HK-2 (cell line): ENCODE measurements at regions not wholly inside any gene's neighbourhood (a gene's known extent, or its start where the extent isn't known, plus 50 kb on each side); places are given as distances from the start of the nearest gene placed in this dataset.
"Not testable (repeated sequence)": the region's sequence is repeated elsewhere in the genome, so short reads cannot be mapped to it uniquely, and the experiment has no call there.

Experiments used
- DNase-seq: peaks from one replicate; pipeline ENCODE4 v3.0.0-alpha.2; 2018; ENCODE audit not compliant: unreplicated experiment

DNA sequence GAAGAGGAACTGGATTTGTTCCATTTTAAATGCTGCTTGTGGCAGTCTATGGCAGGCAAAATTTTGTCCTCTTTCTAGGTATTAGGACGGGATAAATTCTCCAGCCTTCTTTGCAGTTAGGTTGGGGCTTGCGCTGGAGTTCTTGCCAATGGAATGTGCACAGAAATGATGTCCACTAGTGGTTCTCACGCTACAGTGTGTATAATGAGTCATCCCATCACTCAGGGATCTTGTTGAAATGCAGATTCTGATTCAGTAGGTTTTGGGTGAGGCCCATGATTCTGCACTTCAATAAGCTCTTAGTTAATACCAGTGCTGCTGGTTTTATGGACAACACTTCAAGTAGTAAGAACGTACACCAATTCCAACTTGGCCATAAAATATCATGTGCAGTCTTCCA lies 317.6 kb upstream of the KLF4 start:
- no peak for DNase-seq

DNA sequence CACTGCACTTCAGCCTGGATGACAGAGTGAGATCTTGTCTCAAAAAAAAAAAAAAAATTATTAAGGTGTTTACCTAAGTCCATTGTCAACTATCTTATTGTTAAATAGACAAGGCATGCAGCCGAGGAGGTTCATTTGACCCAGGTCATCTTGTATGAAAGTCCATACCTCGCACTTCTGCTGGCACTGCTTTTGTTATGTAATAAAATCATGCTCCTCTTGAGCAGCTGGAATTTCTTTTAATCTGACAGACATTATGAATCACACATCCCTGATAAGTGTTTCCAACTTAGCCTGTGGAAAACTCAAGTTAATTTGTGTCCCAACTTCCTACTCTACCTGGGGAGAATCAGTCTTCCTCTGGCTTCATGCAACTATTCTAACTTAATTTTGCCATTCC lies 315.6 kb upstream of the KLF4 start:
- no peak for DNase-seq

DNA sequence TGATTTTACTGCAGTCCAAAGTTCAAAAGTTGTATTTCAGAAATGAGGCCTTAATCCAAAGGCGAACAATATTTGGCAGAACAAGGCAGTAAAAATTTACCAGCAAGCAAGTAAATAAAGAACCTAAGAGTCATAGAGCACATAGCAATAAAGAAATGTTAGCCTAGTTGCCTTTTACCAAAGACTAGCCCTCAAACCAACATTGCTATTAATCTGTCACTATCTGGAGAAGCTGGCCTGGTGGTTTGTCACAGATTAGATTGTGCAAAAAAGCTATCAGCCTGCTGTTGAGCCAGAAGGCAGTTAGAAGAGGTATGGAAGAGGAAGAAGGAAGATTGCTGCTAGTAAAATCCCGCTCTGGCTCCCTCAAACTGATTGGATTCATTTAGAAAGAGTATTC lies 304.7 kb upstream of the KLF4 start:
- no peak for DNase-seq

- DNase-seq: no peak
Observed at GRCh38 chr9:107793541-107793940, 304.0 kb upstream of the KLF4 start.

GRCh38 chr9:107792596-107792995 lies 303.0 kb upstream of the KLF4 start:
- no peak for DNase-seq

DNA sequence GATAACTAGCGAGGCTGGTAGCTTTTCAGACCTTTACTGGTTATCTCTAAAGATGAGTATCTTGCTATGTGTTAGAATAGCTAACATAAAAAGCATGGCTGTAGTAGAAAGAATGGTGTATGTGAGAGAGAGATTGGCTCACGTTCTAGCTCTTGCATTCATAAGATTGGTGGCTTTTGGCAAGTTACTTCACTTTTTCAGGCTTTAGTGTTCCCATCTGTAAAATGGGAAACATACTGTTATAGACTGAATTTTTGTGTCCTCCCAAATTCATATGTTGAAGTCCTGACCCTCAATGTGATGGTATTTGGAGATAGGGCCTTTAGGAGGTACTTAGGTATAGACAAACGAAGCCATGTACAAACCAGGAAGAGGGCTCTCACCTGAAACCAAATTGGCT lies 302.4 kb upstream of the KLF4 start:
- no peak for DNase-seq

- DNase-seq: no peak
Observed at GRCh38 chr9:107789001-107789700, 299.6 kb upstream of the KLF4 start.

DNA sequence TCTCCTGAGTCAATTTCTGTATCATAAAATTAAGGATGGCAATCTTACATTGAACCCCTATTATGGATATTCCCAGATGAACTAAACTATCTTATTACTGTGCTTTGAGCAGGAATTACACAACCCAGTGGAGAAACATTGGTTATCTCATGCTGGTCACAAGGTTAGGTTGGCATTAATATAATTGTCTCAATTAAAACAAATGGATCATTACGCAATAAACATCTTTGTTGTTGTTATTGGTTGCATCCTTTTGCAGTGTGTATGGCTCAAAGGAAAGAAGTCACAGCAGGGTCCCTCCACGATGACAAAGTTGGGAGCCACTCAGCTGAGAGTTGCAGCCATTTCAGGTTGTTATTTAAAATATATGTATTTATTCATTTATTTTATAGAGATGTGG lies 297.0 kb upstream of the KLF4 start:
- DNase-seq: no peak

- DNase-seq: no peak
Observed at GRCh38 chr9:107784235-107784958, 294.8 kb upstream of the KLF4 start.

DNA sequence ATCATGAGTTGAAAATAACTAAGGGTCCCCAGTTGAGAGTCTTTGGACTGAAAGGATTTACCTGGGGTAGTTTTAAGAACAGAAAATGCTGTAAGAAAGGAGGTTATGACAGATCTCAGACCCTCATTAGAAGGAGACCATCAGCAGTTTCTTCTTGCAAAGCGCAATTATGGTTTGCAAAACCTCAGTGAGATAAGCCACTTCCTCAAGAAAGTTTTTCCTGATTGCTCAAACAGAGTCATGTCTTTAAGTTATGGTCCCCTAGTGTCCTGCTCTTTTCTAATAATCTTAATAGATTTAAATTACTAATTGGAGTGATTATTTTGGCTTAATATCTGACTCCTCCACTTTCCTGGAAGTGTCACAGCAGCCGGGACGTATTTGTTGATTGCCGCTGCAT lies 293.2 kb upstream of the KLF4 start:
- no peak for DNase-seq

DNA sequence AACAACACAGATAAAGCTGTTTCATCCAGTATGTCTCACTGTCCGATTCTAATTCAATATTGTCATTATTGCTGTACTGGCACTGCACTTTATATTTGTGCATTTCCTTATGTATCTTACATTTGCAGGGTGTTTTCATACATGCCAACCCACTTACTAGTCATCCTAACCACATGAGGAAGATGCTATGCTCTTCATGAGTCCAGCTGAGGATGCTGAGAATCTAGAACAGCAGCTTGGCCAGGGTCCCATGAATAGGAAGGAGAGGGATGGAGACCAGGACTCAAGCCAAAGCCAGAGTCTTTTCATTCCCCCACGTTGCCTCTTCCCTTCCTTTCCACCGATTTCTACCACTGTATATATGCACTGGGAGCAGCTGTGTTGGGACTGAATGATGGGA lies 292.8 kb upstream of the KLF4 start:
- no peak for DNase-seq

GRCh38 chr9:107780960-107781359 lies 291.4 kb upstream of the KLF4 start:
- no peak for DNase-seq

DNA sequence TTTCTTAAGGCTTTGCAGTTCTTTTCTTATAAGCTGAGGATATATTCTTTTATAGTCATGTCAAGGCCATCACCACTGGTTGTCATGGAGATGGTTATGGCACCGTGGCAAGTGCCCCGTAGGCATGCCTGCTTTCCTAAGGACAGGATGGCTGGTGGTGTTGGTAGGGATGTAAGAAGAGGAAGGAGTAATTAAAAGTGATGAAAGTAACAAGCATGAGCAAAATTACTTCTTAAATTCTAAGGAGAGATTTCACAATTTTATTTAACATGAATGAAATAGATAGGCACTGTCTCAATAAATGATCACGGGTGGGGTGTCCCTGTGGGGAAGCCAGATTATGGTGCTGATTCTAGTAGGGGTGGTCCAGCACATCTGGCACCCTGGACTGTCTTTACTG lies 290.2 kb upstream of the KLF4 start:
- no peak for DNase-seq

DNA sequence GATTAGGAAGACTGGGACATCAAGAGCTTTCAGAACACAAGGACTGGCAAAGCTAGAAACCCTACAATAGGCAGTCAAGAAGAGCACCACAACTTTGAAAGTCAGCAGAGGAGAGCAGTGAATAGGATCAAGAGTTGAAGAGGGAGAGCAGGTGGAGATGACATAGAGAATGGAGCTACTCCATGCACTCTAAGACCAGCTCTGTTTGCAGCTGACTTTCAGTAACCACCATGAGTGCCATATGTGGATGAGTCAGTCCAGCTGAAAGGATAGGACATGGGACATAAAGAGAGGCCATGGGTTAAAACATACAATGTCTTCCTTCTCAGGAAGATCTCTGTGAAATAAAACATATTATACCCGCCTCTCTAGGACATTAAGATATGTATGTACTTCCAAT lies 289.1 kb upstream of the KLF4 start:
- no peak for DNase-seq

GRCh38 chr9:107774099-107774498 lies 284.5 kb upstream of the KLF4 start:
- DNase-seq: not testable (repeated sequence)

DNA sequence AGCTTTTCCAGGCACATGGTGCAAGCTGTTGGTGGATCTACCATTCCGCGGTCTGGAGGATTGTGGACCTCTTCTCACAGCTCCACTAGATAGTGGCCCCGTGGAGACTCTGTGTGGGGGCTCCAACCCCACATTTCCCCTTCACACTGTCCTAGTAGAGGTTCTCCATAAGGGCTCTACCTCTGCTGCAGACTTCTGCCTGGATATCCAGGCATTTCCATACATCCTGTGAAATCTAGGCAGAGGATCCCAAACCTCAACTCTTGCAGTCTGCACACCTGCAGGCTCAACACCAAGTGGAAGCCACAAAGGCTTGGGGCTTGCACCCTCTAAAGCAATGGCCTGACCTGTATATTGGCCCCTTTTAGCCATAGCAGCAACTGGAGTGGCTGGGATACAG lies 283.4 kb upstream of the KLF4 start:
- no peak for DNase-seq

- no peak for DNase-seq
Observed at GRCh38 chr9:107770716-107771115, 281.1 kb upstream of the KLF4 start.

GRCh38 chr9:107768224-107768623 lies 278.7 kb upstream of the KLF4 start:
- DNase-seq: no peak

DNA sequence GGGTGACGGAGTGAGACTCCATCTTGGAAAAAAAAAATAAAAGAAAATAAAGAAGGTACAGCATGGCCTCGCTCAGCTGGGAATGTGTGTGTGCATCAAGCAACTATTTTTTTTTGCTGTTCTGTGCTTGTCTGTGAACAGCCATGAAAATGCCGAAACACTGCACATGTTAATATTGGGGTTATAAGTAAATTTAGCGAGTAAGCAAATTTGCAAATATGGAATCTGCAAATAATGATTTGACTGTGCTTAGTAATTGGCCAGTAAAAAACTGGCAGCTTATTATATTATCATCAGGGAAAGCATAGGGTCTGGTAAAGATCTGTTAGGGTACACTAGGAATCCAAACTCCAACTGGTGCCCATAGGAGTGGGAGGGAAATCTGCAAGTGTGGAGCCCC lies 278.1 kb upstream of the KLF4 start:
- no peak for DNase-seq

DNA sequence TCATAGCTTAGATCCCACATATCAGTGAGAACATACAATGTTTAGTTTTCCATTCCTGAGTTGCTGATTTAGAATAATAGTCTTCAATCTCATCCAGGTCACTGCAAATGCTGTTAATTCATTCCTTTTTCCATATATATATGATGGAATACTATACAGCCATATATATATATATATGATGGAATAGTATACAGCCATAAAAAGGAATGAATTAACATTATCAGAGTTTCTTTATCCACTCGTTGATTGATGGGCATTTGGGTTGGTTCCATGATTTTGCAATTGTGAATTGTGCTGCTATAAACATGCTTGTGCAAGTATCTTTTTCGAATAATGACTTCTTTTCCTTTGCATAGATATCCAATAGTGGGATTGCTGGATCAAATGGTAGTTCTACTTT lies 273.9 kb upstream of the KLF4 start:
- DNase-seq: not testable (repeated sequence)

DNA sequence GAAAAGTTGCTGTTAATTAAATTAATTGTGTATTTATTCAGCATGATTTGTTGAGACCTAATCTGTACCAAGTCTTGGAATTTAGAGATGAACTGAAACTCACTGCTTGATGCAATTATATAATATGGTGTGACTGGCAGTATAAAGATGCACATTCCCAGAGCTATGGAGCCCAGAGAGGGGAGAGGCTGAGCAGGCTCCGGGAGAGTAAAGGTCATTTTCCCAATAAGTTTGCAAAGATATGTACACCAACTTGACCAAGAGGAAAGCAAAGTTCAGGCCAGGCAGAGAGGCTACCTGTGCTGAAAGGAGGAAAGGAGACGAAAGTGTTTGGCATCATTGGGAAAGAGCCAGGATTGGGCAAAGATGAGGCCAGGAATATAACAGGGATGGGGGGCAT lies 271.7 kb upstream of the KLF4 start:
- no peak for DNase-seq

DNA sequence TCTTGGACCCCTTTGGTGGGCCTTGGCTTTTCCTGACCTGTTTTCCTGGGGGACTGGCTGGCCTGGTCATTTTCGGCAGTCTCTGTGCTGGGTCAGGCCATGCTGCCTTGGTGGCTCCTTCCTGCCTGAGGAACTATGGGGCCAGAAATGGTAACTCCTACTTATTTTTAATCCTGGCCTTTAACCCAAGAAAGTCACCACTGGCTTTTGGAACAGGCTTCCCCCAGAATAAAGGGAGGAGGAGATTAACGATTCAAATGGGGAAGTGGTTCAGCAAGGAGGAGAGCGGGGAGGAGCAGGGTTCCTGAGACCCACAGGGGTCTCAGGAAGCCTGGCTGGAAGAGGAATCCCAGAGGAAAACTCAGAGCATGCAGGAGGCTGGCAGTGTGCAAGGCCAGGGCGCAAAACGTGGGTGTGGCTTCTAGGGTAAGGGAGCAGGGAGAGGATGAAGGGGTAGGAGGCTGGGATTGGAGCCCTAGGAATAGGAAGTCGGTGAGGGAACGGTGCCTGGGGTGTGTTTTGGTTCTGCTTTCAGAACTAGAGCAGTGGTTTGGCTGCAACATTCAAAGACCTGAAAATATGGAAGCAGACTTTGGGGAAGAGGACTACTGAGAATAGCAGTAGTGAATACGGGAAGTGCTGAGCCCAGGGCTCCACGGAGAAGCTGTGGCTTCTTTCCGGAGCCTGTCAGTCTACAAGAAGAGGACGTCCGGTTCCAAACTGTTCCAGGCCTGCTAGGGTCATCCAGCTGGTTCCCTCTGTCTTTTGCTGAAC lies 271.1 kb upstream of the KLF4 start:
- no peak for DNase-seq

DNA sequence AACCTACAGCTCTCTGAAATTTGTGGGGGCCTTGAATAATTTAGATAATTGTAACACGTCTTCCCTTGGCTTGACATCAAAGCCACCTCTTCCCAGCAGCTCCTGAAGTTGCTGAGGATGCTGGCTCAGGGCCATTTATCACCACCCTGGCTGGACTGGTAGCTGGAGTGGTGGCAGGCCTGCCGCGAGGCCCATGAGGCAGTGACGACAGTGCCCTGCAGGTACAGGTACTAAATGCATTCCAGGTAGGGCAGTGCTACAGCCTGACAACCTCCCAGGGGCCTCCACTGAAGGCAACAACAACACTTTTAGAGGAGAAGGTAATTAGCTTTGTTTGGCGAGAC lies 270.2 kb upstream of the KLF4 start:
- no peak for DNase-seq
